ENCODE measurements at regions not wholly inside any gene's neighbourhood (a gene's known extent, or its start where the extent isn't known, plus 50 kb on each side); places are given as distances from the start of the nearest gene placed in this dataset.

DNA sequence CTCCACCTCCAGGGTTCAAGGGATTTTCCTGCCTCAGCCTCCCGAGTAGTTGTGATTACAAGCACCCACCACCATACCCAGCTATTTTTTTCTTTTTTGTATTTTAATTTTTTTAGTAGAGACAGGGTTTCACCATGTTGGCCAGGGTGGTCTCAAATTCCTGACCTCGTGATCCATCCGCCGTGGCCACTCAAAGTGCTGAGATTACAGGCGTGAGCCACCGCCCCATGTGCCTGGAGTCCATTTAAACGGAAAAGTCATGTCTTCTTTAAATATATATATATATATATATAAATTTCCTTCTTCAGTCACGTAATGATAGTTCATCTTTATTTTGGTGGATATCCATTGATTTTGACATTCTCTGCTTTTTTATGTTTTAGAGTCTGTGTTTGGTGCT is 264.0 kb upstream of the PITX2 start:
- no peak for DNase-seq (ENCODE audit: low read depth)

DNA sequence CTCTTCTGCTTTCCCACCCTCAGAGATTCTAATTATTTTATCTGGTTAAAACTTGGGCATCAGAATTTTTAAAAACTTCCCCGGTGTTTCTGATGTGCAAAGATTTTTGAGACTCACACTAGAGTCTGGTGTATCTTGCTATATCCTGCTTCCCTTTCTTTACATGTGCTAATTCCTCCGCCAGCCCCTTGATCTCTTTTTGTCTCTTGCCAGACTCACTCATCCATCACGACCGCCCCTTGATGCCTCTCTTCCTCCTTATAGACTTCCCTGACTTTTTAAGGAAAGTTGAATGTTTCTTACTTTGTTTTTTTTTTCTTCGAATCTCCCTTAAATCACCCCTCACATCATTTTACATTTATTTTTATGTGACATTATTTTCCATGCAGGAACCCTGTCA is 274.9 kb upstream of the PITX2 start:
- no peak for DNase-seq (ENCODE audit: low read depth)

DNA sequence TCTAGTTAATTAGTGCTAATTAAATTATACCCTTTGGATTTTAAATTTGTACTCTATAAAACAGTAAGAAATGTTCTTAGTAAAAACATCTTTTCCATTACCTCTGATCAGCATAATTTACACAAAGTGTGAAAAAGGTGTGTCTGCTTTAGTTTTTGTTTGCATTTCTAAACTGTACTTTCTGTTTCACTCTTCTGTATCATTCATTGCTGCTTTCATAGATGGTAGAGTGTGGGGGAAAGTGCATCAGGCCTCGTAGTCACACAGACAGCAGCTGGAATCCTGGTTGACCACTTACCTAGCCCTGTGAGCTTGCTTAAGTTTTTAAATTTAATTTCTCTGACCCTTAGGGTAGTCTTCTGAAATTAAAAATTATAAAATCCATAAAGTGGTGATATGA is 275.4 kb upstream of the PITX2 start:
- DNase-seq (ENCODE audit: low read depth) = no peak

DNA sequence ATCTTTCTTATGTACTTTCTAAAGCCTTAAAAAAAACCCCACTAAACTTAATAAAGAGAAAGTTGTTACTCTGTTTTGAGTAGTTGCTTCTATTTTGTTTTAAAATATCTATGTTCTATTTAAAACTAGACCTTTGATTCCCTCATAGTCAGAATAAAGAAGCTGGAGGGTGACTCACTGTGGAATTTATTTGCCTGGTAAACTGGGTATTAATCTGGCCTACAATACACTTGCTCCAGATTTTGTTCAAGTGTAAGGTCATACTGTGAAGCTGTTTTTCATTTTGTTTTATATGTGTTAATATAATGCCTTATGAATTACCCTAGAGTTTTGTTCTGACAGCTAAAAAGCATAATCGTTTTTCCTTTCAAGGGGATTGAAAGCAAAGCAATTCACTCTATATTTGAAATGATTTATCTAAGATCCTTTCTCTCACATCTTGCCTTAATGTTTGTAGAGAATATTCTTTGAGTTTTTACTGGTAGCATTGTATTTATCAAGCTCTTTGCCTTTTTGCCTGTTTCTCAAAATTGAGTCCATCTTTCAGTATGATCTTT is 277.4 kb upstream of the PITX2 start:
- no peak for DNase-seq (ENCODE audit: low read depth)

GRCh38 chr4:110902500-110902899 is 279.6 kb upstream of the PITX2 start:
- DNase-seq (ENCODE audit: low read depth) = no peak

- DNase-seq (ENCODE audit: low read depth) = no peak
Measured at GRCh38 chr4:110904435-110905065, 281.7 kb upstream of the PITX2 start.

GRCh38 chr4:110905367-110905766 is 282.5 kb upstream of the PITX2 start:
- no peak for DNase-seq (ENCODE audit: low read depth)

- no peak for DNase-seq (ENCODE audit: low read depth)
Measured at GRCh38 chr4:110907801-110908313, 285.0 kb upstream of the PITX2 start.

GRCh38 chr4:110914791-110915190 is 291.9 kb upstream of the PITX2 start:
- DNase-seq (ENCODE audit: low read depth) = no peak

GRCh38 chr4:110915301-110915700 is 292.4 kb upstream of the PITX2 start:
- DNase-seq (ENCODE audit: low read depth) = no peak

DNA sequence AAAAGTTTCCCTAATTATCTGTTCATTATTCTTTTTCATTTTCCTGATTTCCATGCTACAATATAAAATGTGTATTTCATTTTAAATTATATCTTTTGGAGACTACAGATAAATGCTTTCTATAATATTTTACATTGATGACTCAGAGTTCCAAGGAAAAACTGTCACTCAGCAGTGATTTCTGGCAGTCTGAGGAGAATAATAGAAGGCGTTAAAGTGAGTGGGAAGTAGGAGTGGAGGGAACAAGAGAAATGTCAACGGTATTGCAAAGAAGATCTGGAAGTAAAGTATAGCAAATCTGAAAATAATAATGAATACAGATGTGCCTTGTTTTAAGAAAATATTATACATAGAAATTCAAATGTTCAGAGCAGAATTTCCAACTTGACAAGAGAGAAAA is 293.6 kb upstream of the PITX2 start:
- DNase-seq (ENCODE audit: low read depth) = no peak

DNA sequence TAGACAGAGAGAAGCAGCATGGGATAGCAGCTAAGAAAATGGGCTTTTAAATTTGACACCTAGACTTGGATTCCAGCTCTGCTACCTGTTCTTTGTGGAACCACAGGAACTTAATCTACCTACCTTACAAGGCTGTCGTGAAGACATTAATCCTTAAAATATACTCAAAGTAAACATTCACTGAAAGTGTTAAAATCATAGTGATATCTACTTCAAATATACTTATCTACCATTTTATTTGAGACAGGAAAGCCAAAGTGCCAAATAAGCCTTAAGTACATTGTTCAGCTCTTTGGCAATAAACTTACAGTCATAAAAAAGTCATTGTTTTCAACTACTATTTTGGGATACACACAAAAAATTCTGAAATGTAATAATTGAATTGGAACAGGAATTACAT is 295.0 kb upstream of the PITX2 start:
- DNase-seq (ENCODE audit: low read depth) = no peak

DNA sequence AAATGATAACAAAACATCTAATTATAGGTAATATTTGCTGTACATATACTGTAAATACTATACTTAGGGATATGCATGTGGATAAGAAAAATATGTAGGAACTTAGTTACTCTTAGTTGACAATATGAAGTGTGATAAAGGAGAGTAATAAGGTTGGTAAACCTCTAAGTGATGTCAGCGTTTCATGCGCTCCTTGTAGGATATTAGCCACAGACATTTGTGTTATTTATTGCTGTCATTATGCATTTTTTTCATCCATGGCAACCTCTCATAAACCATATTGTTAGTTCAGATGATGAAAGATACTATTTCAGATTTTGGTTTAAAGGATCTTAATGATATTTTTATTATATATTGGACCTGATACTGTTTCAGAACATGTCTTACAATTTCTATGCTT is 298.1 kb upstream of the PITX2 start:
- DNase-seq (ENCODE audit: low read depth) = no peak

DNA sequence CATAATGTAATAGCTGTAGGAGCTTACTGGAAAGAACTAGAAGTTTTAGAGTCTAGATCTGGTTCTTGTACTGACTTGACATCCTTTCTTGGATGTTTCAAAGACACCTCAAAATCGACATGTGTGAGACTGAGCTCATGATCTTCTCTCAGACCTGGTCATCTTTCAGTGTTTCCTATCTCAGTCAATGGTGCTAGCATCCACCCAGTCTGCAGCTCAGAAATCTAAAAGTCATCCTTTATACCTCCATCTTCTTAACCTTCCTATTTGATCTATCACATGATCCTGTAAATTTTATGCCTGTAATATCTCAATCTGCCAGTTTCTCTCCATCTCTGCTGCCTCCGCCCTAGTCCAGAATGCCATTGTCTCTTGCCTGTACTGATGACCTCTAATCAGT is 301.9 kb upstream of the PITX2 start:
- no peak for DNase-seq (ENCODE audit: low read depth)

DNA sequence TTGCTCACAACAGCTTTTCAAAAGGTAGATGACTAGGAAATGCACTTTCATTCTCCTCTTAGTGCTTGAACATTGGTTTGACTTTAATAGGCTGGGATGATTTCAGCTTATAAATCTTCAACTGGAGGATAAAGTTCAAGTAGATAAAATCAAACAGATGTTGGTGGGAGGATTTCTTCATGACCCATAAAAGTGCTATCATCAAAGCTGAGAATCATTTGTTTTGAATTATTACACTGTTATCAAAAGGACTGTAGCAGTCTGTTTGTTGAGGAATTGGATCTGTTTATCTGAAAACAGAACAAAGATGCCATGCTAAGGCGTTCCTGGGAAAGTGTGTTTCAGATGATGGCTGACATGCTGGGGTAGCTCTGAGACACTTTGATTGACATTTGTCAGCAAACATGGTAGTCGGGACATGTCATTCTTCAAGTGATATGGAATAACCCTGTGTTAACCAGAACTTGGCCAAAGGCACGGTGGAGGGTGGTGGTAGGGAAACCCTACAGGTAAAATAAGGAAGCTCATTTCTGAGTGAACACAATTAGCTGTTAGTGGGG is 304.0 kb upstream of the PITX2 start:
- no peak for DNase-seq (ENCODE audit: low read depth)

DNA sequence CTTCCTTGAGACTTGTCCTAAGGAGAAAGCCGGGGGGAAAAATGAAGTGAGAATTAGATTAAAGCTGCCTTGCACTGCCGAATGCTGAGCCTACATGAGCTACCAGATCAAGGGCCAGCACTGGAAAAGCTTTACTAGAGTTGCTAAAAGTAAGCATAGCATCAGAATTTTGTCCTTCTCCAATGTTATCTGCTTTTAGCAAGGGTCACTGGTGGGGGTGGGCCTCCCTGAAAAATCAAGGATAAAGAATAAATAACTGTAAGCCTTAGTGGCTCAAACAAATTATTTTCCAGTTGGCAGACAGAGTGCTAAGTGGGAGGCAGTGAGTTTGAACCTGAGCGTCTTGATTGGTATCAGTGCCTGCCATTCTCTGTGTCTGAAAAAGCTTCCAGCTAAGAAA is 310.5 kb upstream of the PITX2 start:
- DNase-seq (ENCODE audit: low read depth) = no peak

DNA sequence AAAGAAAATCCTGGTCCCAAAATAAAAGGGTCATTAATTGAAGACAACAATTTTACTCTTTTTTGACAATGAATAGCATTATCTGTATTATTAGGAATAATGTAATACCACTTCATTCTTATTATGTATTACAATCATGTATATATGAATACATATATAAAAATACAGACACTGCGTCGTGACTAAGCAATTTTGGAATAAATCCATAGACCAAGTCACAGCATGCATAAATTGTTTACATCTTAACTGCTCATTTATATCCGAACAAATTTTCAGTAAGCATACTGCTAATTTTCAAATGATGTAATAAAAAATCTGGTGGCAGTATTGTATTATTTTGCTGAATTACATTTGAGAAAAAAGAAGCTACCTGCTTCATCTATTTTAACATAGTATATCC is 321.6 kb upstream of the PITX2 start:
- DNase-seq (ENCODE audit: low read depth) = no peak

DNA sequence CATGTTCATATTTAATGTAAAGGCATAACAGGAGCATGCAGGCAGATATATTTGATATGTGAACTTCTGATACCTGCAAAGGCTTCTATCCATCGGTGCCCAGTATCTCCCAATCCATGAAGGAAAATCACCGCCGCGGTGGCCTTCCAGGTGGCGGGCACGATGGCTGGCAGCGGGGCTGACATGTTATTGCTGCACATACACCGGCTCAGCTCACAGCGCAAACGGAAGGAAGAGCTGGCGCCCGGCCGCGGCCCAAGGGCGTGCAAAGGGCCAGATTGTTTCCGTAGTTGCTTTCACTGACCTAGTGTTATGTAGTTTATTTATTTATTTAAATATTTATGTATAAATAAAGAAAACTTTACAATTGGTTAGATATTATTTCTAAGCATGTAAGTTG is 322.7 kb upstream of the PITX2 start:
- DNase-seq (ENCODE audit: low read depth) = no peak

DNA sequence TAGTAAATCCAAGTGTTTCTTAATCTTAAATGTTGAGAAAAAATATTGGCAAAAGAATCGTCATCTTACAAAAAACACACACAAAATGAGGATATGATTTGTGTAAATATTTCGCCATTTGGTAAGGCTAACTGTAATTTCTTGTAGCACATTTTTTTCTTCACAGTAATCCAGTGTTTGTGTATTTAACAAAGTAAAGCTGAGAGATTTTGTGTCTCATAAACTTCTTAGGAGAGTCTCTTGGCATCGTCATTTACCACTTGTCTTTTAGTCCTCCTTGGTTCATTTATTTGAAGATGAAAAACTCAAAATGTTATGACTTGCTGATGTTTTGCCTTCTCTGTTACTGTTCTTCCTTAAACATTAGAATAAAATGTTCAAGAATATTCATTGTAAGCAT is 326.7 kb upstream of the PITX2 start:
- DNase-seq (ENCODE audit: low read depth) = no peak

- no peak for DNase-seq (ENCODE audit: low read depth)
Measured at GRCh38 chr4:110950731-110951130, 327.9 kb upstream of the PITX2 start.

DNA sequence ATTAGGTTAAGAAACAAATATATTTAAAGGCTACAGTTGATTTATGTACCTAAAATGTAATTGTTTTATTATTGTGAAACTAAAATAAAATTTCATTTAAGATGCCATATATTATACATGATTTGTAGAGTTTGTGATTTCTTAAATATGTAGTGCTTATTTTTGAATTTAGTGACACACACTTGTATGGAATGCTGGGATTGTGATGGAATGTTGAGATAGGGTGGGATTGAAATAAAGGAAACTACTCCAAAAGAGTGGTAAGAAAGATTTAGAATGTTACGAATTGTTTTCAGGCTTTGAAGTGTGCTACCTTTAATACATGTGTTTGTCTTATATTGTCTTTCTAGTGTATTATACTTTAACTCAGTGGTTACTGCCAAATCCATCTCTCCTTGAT is 330.3 kb upstream of the PITX2 start:
- no peak for DNase-seq (ENCODE audit: low read depth)

DNA sequence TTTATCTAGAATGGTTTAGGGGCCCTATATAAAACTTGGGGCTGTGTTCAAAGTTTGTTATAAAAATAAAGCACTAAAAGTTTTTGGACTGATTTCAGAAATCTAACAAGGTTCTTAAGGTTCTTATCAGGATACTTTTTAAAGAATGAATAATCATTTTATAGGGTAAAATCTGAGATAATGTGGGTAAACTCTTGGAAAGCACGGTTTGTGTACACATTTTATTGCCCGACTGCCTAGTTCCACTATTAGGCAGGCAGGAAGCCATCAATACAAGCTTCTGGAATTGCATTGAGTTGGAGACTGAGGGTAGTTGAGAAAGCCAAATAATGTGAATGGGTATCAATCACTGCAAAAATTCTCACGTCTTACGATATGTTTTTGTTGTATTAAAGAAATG is 331.0 kb upstream of the PITX2 start:
- no peak for DNase-seq (ENCODE audit: low read depth)

- no peak for DNase-seq (ENCODE audit: low read depth)
Measured at GRCh38 chr4:110955748-110956147, 332.9 kb upstream of the PITX2 start.

- DNase-seq (ENCODE audit: low read depth) = no peak
Measured at GRCh38 chr4:110959041-110959643, 336.3 kb upstream of the PITX2 start.

Measured in activated T-helper 9 cell treated with anti-CD3 and anti-CD28 coated beads, Interleukin-2, amount 50 U/mL, for 16 hours (primary cell).